ENCODE measurements at regions not wholly inside any gene's neighbourhood (a gene's known extent, or its start where the extent isn't known, plus 50 kb on each side); places are given as distances from the start of the nearest gene placed in this dataset.

DNA sequence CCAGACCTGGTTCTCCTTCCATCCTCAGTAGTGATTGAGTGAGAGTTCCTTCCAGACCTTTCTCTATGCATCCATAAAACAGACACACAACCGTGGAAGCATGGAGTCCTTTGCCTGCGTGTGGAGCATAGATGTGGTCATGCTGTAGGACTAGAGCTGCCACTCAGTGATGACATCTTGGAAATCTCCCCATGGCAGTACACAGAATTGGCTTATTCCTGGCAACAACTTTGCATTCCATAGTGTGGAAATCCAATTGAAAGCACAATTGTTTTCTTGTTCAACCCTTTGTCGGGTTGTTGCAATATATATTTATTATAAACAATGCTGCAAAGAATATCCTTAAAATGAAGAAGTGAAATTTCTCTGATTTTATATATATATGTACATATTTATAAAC lies 547.8 kb downstream of the CDH26 start:
- Mint-ChIP-seq H3K9me3 (no peaks in the 10 kb centered on the region), H3K27me3 (ENCODE audit: low read depth, poor library complexity) (peaks cover 8% of the 10 kb centered on the region), H3K4me3 (no peak overlapping the region), H3K27ac (no peak overlapping the region), H3K4me1 (peaks cover 5% of the 10 kb centered on the region), H3K36me3 (ENCODE audit: low read depth) (no peaks in the 10 kb centered on the region)
- TF ChIP-seq, protein P1, sequence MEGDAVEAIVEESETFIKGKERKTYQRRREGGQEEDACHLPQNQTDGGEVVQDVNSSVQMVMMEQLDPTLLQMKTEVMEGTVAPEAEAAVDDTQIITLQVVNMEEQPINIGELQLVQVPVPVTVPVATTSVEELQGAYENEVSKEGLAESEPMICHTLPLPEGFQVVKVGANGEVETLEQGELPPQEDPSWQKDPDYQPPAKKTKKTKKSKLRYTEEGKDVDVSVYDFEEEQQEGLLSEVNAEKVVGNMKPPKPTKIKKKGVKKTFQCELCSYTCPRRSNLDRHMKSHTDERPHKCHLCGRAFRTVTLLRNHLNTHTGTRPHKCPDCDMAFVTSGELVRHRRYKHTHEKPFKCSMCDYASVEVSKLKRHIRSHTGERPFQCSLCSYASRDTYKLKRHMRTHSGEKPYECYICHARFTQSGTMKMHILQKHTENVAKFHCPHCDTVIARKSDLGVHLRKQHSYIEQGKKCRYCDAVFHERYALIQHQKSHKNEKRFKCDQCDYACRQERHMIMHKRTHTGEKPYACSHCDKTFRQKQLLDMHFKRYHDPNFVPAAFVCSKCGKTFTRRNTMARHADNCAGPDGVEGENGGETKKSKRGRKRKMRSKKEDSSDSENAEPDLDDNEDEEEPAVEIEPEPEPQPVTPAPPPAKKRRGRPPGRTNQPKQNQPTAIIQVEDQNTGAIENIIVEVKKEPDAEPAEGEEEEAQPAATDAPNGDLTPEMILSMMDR (IDR thresholded peaks at IDR 0.05), result no peak
- no peak for DNase-seq

DNA sequence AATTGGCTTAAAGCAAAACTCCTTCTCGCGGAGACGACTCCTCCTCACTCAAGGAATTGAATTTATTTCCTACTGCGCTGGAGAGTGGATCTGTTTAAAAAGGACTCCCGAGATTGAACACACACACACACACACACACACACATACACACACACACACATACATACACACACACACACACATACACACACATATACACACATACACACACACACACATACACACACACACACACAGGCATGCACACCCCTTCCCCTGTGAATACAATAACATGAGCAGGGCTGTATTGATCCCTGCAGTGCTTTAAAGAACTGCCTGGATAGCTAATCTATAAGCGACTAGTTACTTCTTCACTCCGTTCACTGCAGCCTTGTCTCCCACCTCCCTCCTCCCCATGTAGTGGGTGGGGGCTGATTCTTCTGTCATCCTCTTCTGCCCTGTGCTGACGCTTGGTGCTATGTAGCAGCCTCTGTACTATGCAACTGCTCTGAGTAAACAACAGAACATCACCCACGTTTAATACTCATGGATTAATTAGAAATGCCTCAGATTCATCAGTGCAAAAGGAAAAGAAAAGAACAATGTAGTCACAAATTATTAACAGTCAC lies 549.0 kb downstream of the CDH26 start:
- H3K36me3 Mint-ChIP-seq (ENCODE audit: low read depth), result no peaks in the 10 kb centered on the region
- H3K9me3 Mint-ChIP-seq, result no peaks in the 10 kb centered on the region
- DNase-seq, result no peak
- no peak overlapping the region for H3K27ac Mint-ChIP-seq
- H3K4me3 Mint-ChIP-seq, result no peak overlapping the region
- H3K4me1 Mint-ChIP-seq, result peaks cover 5% of the 10 kb centered on the region
- TF ChIP-seq, protein P1 (IDR thresholded peaks at IDR 0.05), result no peak
- H3K27me3 Mint-ChIP-seq (ENCODE audit: low read depth, poor library complexity), result peaks cover 8% of the 10 kb centered on the region

DNA sequence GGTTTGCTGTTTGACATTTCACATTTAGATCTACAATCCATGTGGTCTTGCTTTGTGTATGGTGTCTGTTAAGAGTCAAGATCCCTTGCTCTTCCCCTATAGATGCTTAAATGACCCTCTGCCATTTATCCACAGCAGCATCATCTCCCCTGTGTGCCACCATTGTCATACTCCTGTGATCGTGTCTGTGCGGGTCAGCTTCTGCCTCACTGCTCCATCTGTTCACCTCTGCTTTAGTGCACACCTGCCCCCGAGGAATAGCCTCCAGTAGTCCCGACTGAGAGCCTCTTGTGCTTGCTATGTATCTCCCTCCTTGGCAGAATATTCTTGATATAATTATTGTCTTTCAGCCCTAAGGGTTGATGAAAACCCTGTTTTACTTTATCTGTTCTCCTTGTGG lies 551.2 kb downstream of the CDH26 start:
- H3K4me1 Mint-ChIP-seq, result peaks cover 5% of the 10 kb centered on the region
- H3K9me3 Mint-ChIP-seq, result peaks cover 13% of the 10 kb centered on the region
- no peak overlapping the region for H3K4me3 Mint-ChIP-seq
- no peak overlapping the region for H3K27ac Mint-ChIP-seq
- TF ChIP-seq, protein P1 (IDR thresholded peaks at IDR 0.05), result no peak
- H3K36me3 Mint-ChIP-seq (ENCODE audit: low read depth), result no peaks in the 10 kb centered on the region
- H3K27me3 Mint-ChIP-seq (ENCODE audit: low read depth, poor library complexity), result peaks cover 3% of the 10 kb centered on the region
- no peak for DNase-seq

DNA sequence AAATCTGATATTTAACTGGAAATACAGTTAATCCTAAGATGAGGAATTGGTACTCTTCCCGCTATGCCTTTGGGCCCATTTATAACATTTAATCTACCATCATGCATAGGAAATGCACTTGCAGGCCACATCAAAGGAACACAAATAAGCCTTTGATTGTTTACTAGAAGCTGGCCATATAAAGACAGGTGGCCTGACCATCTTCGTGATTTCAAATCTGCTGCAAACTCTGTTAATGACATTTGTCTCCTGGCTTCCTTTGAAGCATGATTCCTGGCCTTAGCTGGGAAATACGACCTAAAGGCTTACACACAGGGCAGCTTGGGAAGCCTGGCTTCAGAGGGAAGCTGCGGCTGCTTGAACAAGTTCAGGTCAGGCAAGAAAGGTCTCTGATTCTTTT lies 552.1 kb downstream of the CDH26 start:
- Mint-ChIP-seq H3K4me1 (peaks cover 5% of the 10 kb centered on the region), H3K36me3 (ENCODE audit: low read depth) (no peaks in the 10 kb centered on the region), H3K27me3 (ENCODE audit: low read depth, poor library complexity) (peaks cover under 1% of the 10 kb centered on the region), H3K27ac (no peak overlapping the region), H3K4me3 (no peak overlapping the region), H3K9me3 (peaks cover 17% of the 10 kb centered on the region)
- no peak for DNase-seq
- TF ChIP-seq, protein P1 (IDR thresholded peaks at IDR 0.05), result no peak

DNA sequence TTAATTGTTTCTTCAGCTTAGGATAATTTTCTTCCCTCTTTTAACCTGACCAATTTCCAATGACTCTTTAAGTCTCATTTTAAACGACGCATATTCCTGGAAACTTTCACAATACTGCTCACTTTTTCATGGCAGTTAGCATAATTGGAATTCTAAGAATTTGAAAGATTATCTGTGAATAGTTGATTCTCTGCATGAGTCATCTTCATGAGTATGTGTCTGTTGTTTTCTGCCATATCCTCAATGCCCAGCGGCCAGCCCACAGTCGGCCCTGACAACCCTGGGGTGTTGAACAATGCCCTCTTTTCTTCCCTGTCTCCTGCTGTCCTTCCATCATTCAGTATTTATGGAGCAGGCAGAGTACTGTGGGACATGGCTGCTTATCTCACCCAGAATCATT lies 554.2 kb downstream of the CDH26 start:
- H3K4me3 Mint-ChIP-seq, result no peak overlapping the region
- H3K27me3 Mint-ChIP-seq (ENCODE audit: low read depth, poor library complexity), result no peaks in the 10 kb centered on the region
- H3K36me3 Mint-ChIP-seq (ENCODE audit: low read depth), result no peaks in the 10 kb centered on the region
- H3K9me3 Mint-ChIP-seq, result peaks cover 17% of the 10 kb centered on the region
- TF ChIP-seq, protein P1 (IDR thresholded peaks at IDR 0.05), result no peak
- peaks cover 5% of the 10 kb centered on the region for H3K4me1 Mint-ChIP-seq
- DNase-seq, result no peak
- no peak overlapping the region for H3K27ac Mint-ChIP-seq

DNA sequence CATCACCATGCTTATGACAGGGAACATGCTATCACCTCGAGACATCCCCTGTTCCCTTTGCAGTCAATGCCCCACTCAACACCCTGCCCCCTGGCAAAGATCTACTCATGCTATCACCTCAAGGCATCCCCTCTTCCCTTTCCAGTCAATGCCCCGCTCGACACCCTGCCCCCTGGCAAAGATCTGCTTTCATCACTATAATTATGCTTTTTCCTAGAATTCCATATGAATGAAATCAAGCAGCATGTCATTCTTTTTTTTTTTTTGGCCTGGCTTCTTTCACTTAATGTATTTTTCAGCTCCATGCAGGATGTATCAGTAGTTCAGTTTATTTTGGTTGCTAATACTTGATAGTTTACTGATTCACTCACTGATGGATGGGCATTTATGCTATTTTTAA lies 554.9 kb downstream of the CDH26 start:
- no peak overlapping the region for H3K27ac Mint-ChIP-seq
- TF ChIP-seq, protein P1 (IDR thresholded peaks at IDR 0.05), result no peak
- H3K4me1 Mint-ChIP-seq, result peaks cover 5% of the 10 kb centered on the region
- H3K9me3 Mint-ChIP-seq, result peaks cover 17% of the 10 kb centered on the region
- no peak overlapping the region for H3K4me3 Mint-ChIP-seq
- H3K36me3 Mint-ChIP-seq (ENCODE audit: low read depth), result no peaks in the 10 kb centered on the region
- no peak for DNase-seq
- no peaks in the 10 kb centered on the region for H3K27me3 Mint-ChIP-seq (ENCODE audit: low read depth, poor library complexity)
